K562 (cell line): ENCODE measurements at regions not wholly inside any gene's neighbourhood (a gene's known extent, or its start where the extent isn't known, plus 50 kb on each side); places are given as distances from the start of the nearest gene placed in this dataset.

Experiments used
- ATAC-seq: fragments of 200-7000 bp; cut with Tn5 transposase; 3 replicates; pipeline ENCODE4 v1.9.1; 2020; ENCODE audit warnings: moderate library complexity
- BruUV-seq: library from RNA; stranded (reverse); fragments of 400-500 nt; replicated peaks from 2 replicates; lab custom pipeline; 2021; lab: Mats Ljungman, UMichigan
- CTCF ChIA-PET: fragments of 300-600 bp; formaldehyde crosslinking; extraction: SDS; loops from one replicate; lab custom pipeline; 2021; ENCODE audit warnings: low intra/inter-chr PET ratio; lab: Yijun Ruan, JAX
- POLR2A ChIA-PET: fragments of 300-600, 350-650 bp; sonication (Branson Sonifier 250); formaldehyde crosslinking; extraction: SDS; loops from one replicate; lab custom pipeline; 2021; ENCODE audit warnings: antibody characterized with exemption, inconsistent platforms; lab: Yijun Ruan, JAX
- DNase-seq, 4 experiments: peaks; one replicate each; pipeline versions ENCODE4 v3.0.0 to v3.0.0-alpha.2; 2011 to 2018; ENCODE audit warnings: low spot score in 3 of 4, mixed read lengths in 3 of 4; ENCODE audit errors: extremely low read depth in 1 of 4
- FAIRE-seq: peaks from 2 replicates; lab custom pipeline; 2011; peaks lifted over from hg19 to GRCh38; lab: Jason Lieb, UNC
- H2AFZ ChIP-seq: 2 replicates; pipeline ENCODE4 v1.6.0; 2011; ENCODE audit warnings: low read depth, low read length, control low read depth, inconsistent platforms
- H3K27ac ChIP-seq: fragments of 200-600 bp; 3 replicates; pipeline ENCODE4 v1.8.0; 2011; ENCODE audit warnings: low read depth, mild to moderate bottlenecking, control low read depth, inconsistent platforms, low read length, moderate library complexity, mixed read lengths; ENCODE audit errors: extremely low read depth
- H3K27me3 ChIP-seq, 2 experiments: fragments of 300-600 bp in 1 of 2; 2 replicates in 1 of 2; 3 replicates in 1 of 2; pipeline versions ENCODE4 v1.6.0 to v1.8.0; 2011; ENCODE audit warnings: inconsistent platforms in 2 of 2, low read length in 2 of 2, mild to moderate bottlenecking in 1 of 2, mixed read lengths in 1 of 2, moderate library complexity in 1 of 2; ENCODE audit not compliant: control insufficient read depth in 2 of 2, insufficient read depth in 2 of 2
- H3K36me3 ChIP-seq: fragments of 300-600 bp; 3 replicates; pipeline ENCODE4 v1.8.0; 2011; ENCODE audit warnings: mild to moderate bottlenecking, low read length, inconsistent platforms; ENCODE audit not compliant: control insufficient read depth, insufficient read depth
- H3K4me1 ChIP-seq, 2 experiments: fragments of 200-600 bp in 1 of 2; replicated peaks in 1 of 2; 2 replicates in 1 of 2; 3 replicates in 1 of 2; pipeline versions ENCODE4 v1.5.1 to v1.8.0; 2011; ENCODE audit warnings: inconsistent platforms in 2 of 2, low read length in 2 of 2, mild to moderate bottlenecking in 1 of 2, mixed read lengths in 1 of 2, moderate library complexity in 1 of 2; ENCODE audit not compliant: control insufficient read depth in 2 of 2, insufficient read depth in 2 of 2
- H3K4me2 ChIP-seq: 2 replicates; pipeline ENCODE4 v1.6.1; 2011; ENCODE audit warnings: low read length, control low read depth, inconsistent platforms, mixed read lengths; ENCODE audit not compliant: insufficient read depth
- H3K4me3 ChIP-seq: fragments of 200-600 bp; sonication (generic), shearing (Covaris generic); 2 replicates; pipeline ENCODE4 v1.5.1; 2016; ENCODE audit warnings: control low read depth, inconsistent platforms
- H3K79me2 ChIP-seq: fragments of 200-600 bp; 3 replicates; pipeline ENCODE4 v1.8.0; 2011; ENCODE audit warnings: low read length, inconsistent platforms; ENCODE audit not compliant: control insufficient read depth, insufficient read depth
- H3K9ac ChIP-seq, 2 experiments: 2 replicates each; pipeline versions ENCODE4 v1.6.0 to v1.6.1; 2011; ENCODE audit warnings: low read depth in 2 of 2, low read length in 2 of 2, control low read depth in 1 of 2, inconsistent platforms in 1 of 2, mild to moderate bottlenecking in 1 of 2, mixed read lengths in 1 of 2; ENCODE audit not compliant: insufficient read depth in 1 of 2
- H3K9me1 ChIP-seq: one replicate; pipeline ENCODE4 v1.6.0; 2011; ENCODE audit warnings: inconsistent platforms, mild to moderate bottlenecking, low read length, moderate library complexity; ENCODE audit not compliant: control insufficient read depth, insufficient read depth
- H3K9me3 ChIP-seq: replicated peaks from 2 replicates; pipeline ENCODE4 v1.5.1; 2011; ENCODE audit warnings: low read depth, low read length, inconsistent platforms; ENCODE audit not compliant: control insufficient read depth, insufficient read depth
- H4K20me1 ChIP-seq: replicated peaks from 2 replicates; pipeline ENCODE4 v1.6.1; 2011; ENCODE audit warnings: low read length, inconsistent platforms, mixed read lengths; ENCODE audit not compliant: control insufficient read depth, insufficient read depth
- ARID4B ChIP-seq: sonication (generic); formaldehyde crosslinking; IDR thresholded peaks from 2 replicates; pipeline ENCODE4 v1.8.0; 2022; ENCODE audit warnings: mild to moderate bottlenecking, missing genetic modification reagents
- COPS2 ChIP-seq: fragments of 450-650 bp; conservative IDR thresholded peaks from 2 replicates; pipeline ENCODE4 v1.6.1; 2016; ENCODE audit warnings: mild to moderate bottlenecking, moderate library complexity
- MAFF ChIP-seq: IDR thresholded peaks from 2 replicates; pipeline ENCODE4 v1.6.1; 2012; ENCODE audit warnings: low read length, improper control_type of control experiment
- MYNN ChIP-seq, 2 experiments: sonication (generic); formaldehyde crosslinking in 1 of 2; IDR thresholded peaks; 2 replicates each; pipeline versions ENCODE4 v1.5.0 to v1.6.1; 2016 to 2020; ENCODE audit warnings: antibody characterized with exemption in 1 of 2, missing genetic modification reagents in 1 of 2
- RNF2 ChIP-seq: sonication (generic); IDR thresholded peaks from 2 replicates; pipeline ENCODE4 v1.6.1; 2016
- ZNF280B ChIP-seq: fragments of 250-450 bp; sonication (Bioruptor Pico); IDR thresholded peaks from 2 replicates; pipeline ENCODE4 v1.5.1; 2021; ENCODE audit warnings: mild to moderate bottlenecking
- ZNF589 ChIP-seq: fragments of 200-800 bp; sonication (Bioruptor generic); IDR thresholded peaks from 2 replicates; pipeline ENCODE4 v1.6.1; 2016; ENCODE audit warnings: low read depth, missing genetic modification characterization, missing compliant biosample characterization
- in situ Hi-C: fragments of 300-500 bp; cut with MboI; formaldehyde crosslinking; loops from 4 replicates; pipeline ENCODE4 v1.15.0; 2018; ENCODE audit warnings: inconsistent platforms, mixed read lengths
- intact Hi-C: fragments of 100-400 bp; cut with micrococcal nuclease; formaldehyde crosslinking; loops from 2 replicates; pipeline ENCODE4 v1.14.2; 2022

- TF ChIP-seq ARID4B (CRISPR knock-in tag) = no peak
- TF ChIP-seq ZNF280B (CRISPR knock-in tag) = no peak
These were observed 122.9 kb upstream of the RAP1B start (continued) for GRCh38 chr12:68487721-68488309.

- no peak overlapping the region for H3K4me3 ChIP-seq
- DNase-seq (no peak), FAIRE-seq (no peak), ATAC-seq (no peak)
- H2AFZ ChIP-seq = no peak overlapping the region
- in situ Hi-C loops (no loop called here), intact Hi-C loops (no loop called here)
- H3K4me2 ChIP-seq = no peak overlapping the region
- TF ChIP-seq MAFF = no peak
- no peak for TF ChIP-seq COPS2
- no peak for TF ChIP-seq ZNF589 (CRISPR knock-in tag)
- no peak for TF ChIP-seq RNF2
- no peak for TF ChIP-seq MYNN (IDR thresholded peaks at IDR 0.05)
- no peak for TF ChIP-seq MYNN (CRISPR knock-in tag; IDR thresholded peaks at IDR 0.05)
- H3K4me1 ChIP-seq = peaks cover under 1 to 5% of the 10 kb centered on the region in 2 experiments; a peak in 3 of 5 replicates
- ChIA-PET CTCF (no interaction called here), POLR2A (interaction anchor here (1.6 kb wide), 1 partner anchor 9 kb away, joined by 4 read pairs; no protein-coding TSS in a partner anchor)
- H3K27me3 ChIP-seq = peaks cover 0 to 10% of the 10 kb centered on the region in 2 experiments; a peak in 1 of 5 replicates
- H4K20me1 ChIP-seq = no peaks in the 10 kb centered on the region
- H3K27ac ChIP-seq = no peak overlapping the region
- H3K9ac ChIP-seq = no peak overlapping the region
- no TSS peak for BruUV-seq
- H3K9me3 ChIP-seq = no peaks in the 10 kb centered on the region
- no peaks in the 10 kb centered on the region for H3K79me2 ChIP-seq
- no peaks in the 10 kb centered on the region for H3K9me1 ChIP-seq
- no peaks in the 10 kb centered on the region for H3K36me3 ChIP-seq
These were observed 121.4 kb upstream of the RAP1B start for GRCh38 chr12:68489273-68489672.
